K562 (cell line): ENCODE measurements at regions not wholly inside any gene's neighbourhood (a gene's known extent, or its start where the extent isn't known, plus 50 kb on each side); places are given as distances from the start of the nearest gene placed in this dataset.

Experiments used
- ATAC-seq: fragments of 200-7000 bp; cut with Tn5 transposase; 3 replicates; pipeline ENCODE4 v1.9.1; 2020; ENCODE audit warnings: moderate library complexity
- BruUV-seq: library from RNA; stranded (reverse); fragments of 400-500 nt; replicated peaks from 2 replicates; lab custom pipeline; 2021; lab: Mats Ljungman, UMichigan
- CTCF ChIA-PET: fragments of 300-600 bp; formaldehyde crosslinking; extraction: SDS; loops from one replicate; lab custom pipeline; 2021; ENCODE audit warnings: low intra/inter-chr PET ratio; lab: Yijun Ruan, JAX
- POLR2A ChIA-PET: fragments of 300-600, 350-650 bp; sonication (Branson Sonifier 250); formaldehyde crosslinking; extraction: SDS; loops from one replicate; lab custom pipeline; 2021; ENCODE audit warnings: antibody characterized with exemption, inconsistent platforms; lab: Yijun Ruan, JAX
- DNase-seq, 4 experiments: peaks; one replicate each; pipeline versions ENCODE4 v3.0.0 to v3.0.0-alpha.2; 2011 to 2018; ENCODE audit warnings: low spot score in 3 of 4, mixed read lengths in 3 of 4; ENCODE audit errors: extremely low read depth in 1 of 4
- FAIRE-seq: peaks from 2 replicates; lab custom pipeline; 2011; peaks lifted over from hg19 to GRCh38; lab: Jason Lieb, UNC
- H2AFZ ChIP-seq: 2 replicates; pipeline ENCODE4 v1.6.0; 2011; ENCODE audit warnings: low read depth, low read length, control low read depth, inconsistent platforms
- H3K27ac ChIP-seq: fragments of 200-600 bp; 3 replicates; pipeline ENCODE4 v1.8.0; 2011; ENCODE audit warnings: low read depth, mild to moderate bottlenecking, control low read depth, inconsistent platforms, low read length, moderate library complexity, mixed read lengths; ENCODE audit errors: extremely low read depth
- H3K27me3 ChIP-seq, 2 experiments: fragments of 300-600 bp in 1 of 2; 2 replicates in 1 of 2; 3 replicates in 1 of 2; pipeline versions ENCODE4 v1.6.0 to v1.8.0; 2011; ENCODE audit warnings: inconsistent platforms in 2 of 2, low read length in 2 of 2, mild to moderate bottlenecking in 1 of 2, mixed read lengths in 1 of 2, moderate library complexity in 1 of 2; ENCODE audit not compliant: control insufficient read depth in 2 of 2, insufficient read depth in 2 of 2
- H3K36me3 ChIP-seq: fragments of 300-600 bp; 3 replicates; pipeline ENCODE4 v1.8.0; 2011; ENCODE audit warnings: mild to moderate bottlenecking, low read length, inconsistent platforms; ENCODE audit not compliant: control insufficient read depth, insufficient read depth
- H3K4me1 ChIP-seq, 2 experiments: fragments of 200-600 bp in 1 of 2; replicated peaks in 1 of 2; 2 replicates in 1 of 2; 3 replicates in 1 of 2; pipeline versions ENCODE4 v1.5.1 to v1.8.0; 2011; ENCODE audit warnings: inconsistent platforms in 2 of 2, low read length in 2 of 2, mild to moderate bottlenecking in 1 of 2, mixed read lengths in 1 of 2, moderate library complexity in 1 of 2; ENCODE audit not compliant: control insufficient read depth in 2 of 2, insufficient read depth in 2 of 2
- H3K4me2 ChIP-seq: 2 replicates; pipeline ENCODE4 v1.6.1; 2011; ENCODE audit warnings: low read length, control low read depth, inconsistent platforms, mixed read lengths; ENCODE audit not compliant: insufficient read depth
- H3K4me3 ChIP-seq: fragments of 200-600 bp; sonication (generic), shearing (Covaris generic); 2 replicates; pipeline ENCODE4 v1.5.1; 2016; ENCODE audit warnings: control low read depth, inconsistent platforms
- H3K79me2 ChIP-seq: fragments of 200-600 bp; 3 replicates; pipeline ENCODE4 v1.8.0; 2011; ENCODE audit warnings: low read length, inconsistent platforms; ENCODE audit not compliant: control insufficient read depth, insufficient read depth
- H3K9ac ChIP-seq, 2 experiments: 2 replicates each; pipeline versions ENCODE4 v1.6.0 to v1.6.1; 2011; ENCODE audit warnings: low read depth in 2 of 2, low read length in 2 of 2, control low read depth in 1 of 2, inconsistent platforms in 1 of 2, mild to moderate bottlenecking in 1 of 2, mixed read lengths in 1 of 2; ENCODE audit not compliant: insufficient read depth in 1 of 2
- H3K9me1 ChIP-seq: one replicate; pipeline ENCODE4 v1.6.0; 2011; ENCODE audit warnings: inconsistent platforms, mild to moderate bottlenecking, low read length, moderate library complexity; ENCODE audit not compliant: control insufficient read depth, insufficient read depth
- H3K9me3 ChIP-seq: replicated peaks from 2 replicates; pipeline ENCODE4 v1.5.1; 2011; ENCODE audit warnings: low read depth, low read length, inconsistent platforms; ENCODE audit not compliant: control insufficient read depth, insufficient read depth
- H4K20me1 ChIP-seq: replicated peaks from 2 replicates; pipeline ENCODE4 v1.6.1; 2011; ENCODE audit warnings: low read length, inconsistent platforms, mixed read lengths; ENCODE audit not compliant: control insufficient read depth, insufficient read depth
- CEBPG ChIP-seq, 3 experiments: fragments of 200-800 bp in 1 of 3; sonication (Bioruptor generic) in 1 of 3; sonication (generic) in 1 of 3; formaldehyde crosslinking in 1 of 3; IDR thresholded peaks in 2 of 3; conservative IDR thresholded peaks in 1 of 3; 2 replicates each; pipeline versions ENCODE4 v1.6.1 to v1.8.0; 2016 to 2022; ENCODE audit warnings: missing compliant biosample characterization in 2 of 3, missing genetic modification characterization in 2 of 3, mild to moderate bottlenecking in 1 of 3, missing genetic modification reagents in 1 of 3
- DACH1 ChIP-seq: fragments of 450-650 bp; IDR thresholded peaks from 2 replicates; pipeline ENCODE4 v1.6.1; 2018; ENCODE audit not compliant: partially characterized antibody
- IRF1 ChIP-seq: sonication (generic); formaldehyde crosslinking; IDR thresholded peaks from 2 replicates; pipeline ENCODE4 v1.8.0; 2022; ENCODE audit warnings: missing genetic modification reagents, mild to moderate bottlenecking, borderline replicate concordance
- PPARD ChIP-seq: fragments of 250-450 bp; sonication (Bioruptor Pico); IDR thresholded peaks from 2 replicates; pipeline ENCODE4 v1.8.0; 2022; ENCODE audit warnings: inconsistent platforms, mild to moderate bottlenecking, moderate library complexity
- STAT5B ChIP-seq: fragments of 250-450 bp; sonication (Bioruptor Pico); IDR thresholded peaks from 2 replicates; pipeline ENCODE4 v1.8.0; 2021; ENCODE audit warnings: mild to moderate bottlenecking, inconsistent platforms
- ZBTB12 ChIP-seq: fragments of 250-450 bp; sonication (Bioruptor Pico); IDR thresholded peaks from 2 replicates; pipeline ENCODE4 v1.4.0; 2020
- ZNF12 ChIP-seq: sonication (generic); formaldehyde crosslinking; IDR thresholded peaks from 2 replicates; pipeline ENCODE4 v1.4.0; 2020; ENCODE audit warnings: mild to moderate bottlenecking, missing genetic modification reagents
- ZNF324 ChIP-seq: fragments of 250-450 bp; sonication (Bioruptor Pico); IDR thresholded peaks from 2 replicates; pipeline ENCODE4 v1.4.0; 2020; ENCODE audit warnings: mild to moderate bottlenecking
- ZNF561 ChIP-seq: fragments of 450-650 bp; formaldehyde crosslinking; conservative IDR thresholded peaks from 2 replicates; pipeline ENCODE4 v1.4.0; 2020; ENCODE audit warnings: mild to moderate bottlenecking, moderate library complexity
- WGBS: fragments of 100-300 bp; shearing (Covaris generic); methylation state at CpG from one replicate; pipeline ENCODE4 v1.1.6; 2016; ENCODE audit warnings: low coverage, mixed read lengths; ENCODE audit not compliant: insufficient coverage; ENCODE audit errors: missing lambda C conversion rate; 5-methylcytosine and 5-hydroxymethylcytosine counted together
- in situ Hi-C: fragments of 300-500 bp; cut with MboI; formaldehyde crosslinking; loops from 4 replicates; pipeline ENCODE4 v1.15.0; 2018; ENCODE audit warnings: inconsistent platforms, mixed read lengths
- intact Hi-C: fragments of 100-400 bp; cut with micrococcal nuclease; formaldehyde crosslinking; loops from 2 replicates; pipeline ENCODE4 v1.14.2; 2022

GRCh38 chr13:64556376-64556775 lies 2673.8 kb downstream of the PCDH9 start:
- no peaks in the 10 kb centered on the region for H3K9me3 ChIP-seq
- no peak overlapping the region for H3K9ac ChIP-seq
- H3K4me3 ChIP-seq: no peak overlapping the region
- H3K36me3 ChIP-seq: no peaks in the 10 kb centered on the region
- intact Hi-C loops (no loop called here), in situ Hi-C loops (no loop called here)
- ChIA-PET POLR2A (no interaction called here), CTCF (no interaction called here)
- WGBS: 0% methylated on average over 1 of the region's 1 CpG
- ATAC-seq (no peak), FAIRE-seq (no peak), DNase-seq (no peak)
- no peak overlapping the region for H3K4me2 ChIP-seq
- H3K27ac ChIP-seq: no peak overlapping the region
- no peaks in the 10 kb centered on the region for H3K79me2 ChIP-seq
- no peaks in the 10 kb centered on the region for H4K20me1 ChIP-seq
- H3K27me3 ChIP-seq: no peaks in the 10 kb centered on the region
- BruUV-seq: no TSS peak
- H3K9me1 ChIP-seq: no peaks in the 10 kb centered on the region
- TF ChIP-seq ZNF12 (CRISPR knock-in tag) (no peak), IRF1 (no peak), STAT5B (CRISPR knock-in tag) (no peak), ZNF561 (CRISPR knock-in tag) (no peak)
- no peaks in the 10 kb centered on the region for H3K4me1 ChIP-seq
- H2AFZ ChIP-seq: no peak overlapping the region

- Histone ChIP-seq H3K9ac (no peak overlapping the region), H4K20me1 (no peaks in the 10 kb centered on the region), H2AFZ (no peak overlapping the region), H3K4me3 (no peak overlapping the region), H3K4me2 (no peak overlapping the region), H3K36me3 (no peaks in the 10 kb centered on the region), H3K27me3 (no peaks in the 10 kb centered on the region), H3K79me2 (no peaks in the 10 kb centered on the region), H3K9me3 (no peaks in the 10 kb centered on the region), H3K27ac (no peak overlapping the region), H3K9me1 (no peaks in the 10 kb centered on the region), H3K4me1 (no peaks in the 10 kb centered on the region)
- in situ Hi-C loops: no loop called here
- no TSS peak for BruUV-seq
- no peak for DNase-seq
- ChIA-PET CTCF (no interaction called here), POLR2A (no interaction called here)
- 4% methylated on average over 2 of the region's 2 CpGs for WGBS
- intact Hi-C loops: no loop called here
- TF ChIP-seq ZBTB12 (CRISPR knock-in tag) (no peak), DACH1 (peak; percentile 13), CEBPG (CRISPR knock-in tag; IDR thresholded peaks at IDR 0.05) (no peak), CEBPG (tag; conservative IDR thresholded peaks at IDR 0.05 in 1 of 2, IDR thresholded peaks at IDR 0.05 in 1 of 2) (0 out of 4 replicates have a peak, but pooled peaks of 1 of the 2 experiments have one; percentile 6), PPARD (CRISPR knock-in tag) (no peak), ZNF324 (CRISPR knock-in tag) (no peak)
- ATAC-seq: no peak
- no peak for FAIRE-seq
Measured at GRCh38 chr13:64553411-64554129, 2676.6 kb downstream of the PCDH9 start.
